GM12874 (cell line): ENCODE measurements at regions not wholly inside any gene's neighbourhood (a gene's known extent, or its start where the extent isn't known, plus 50 kb on each side); places are given as distances from the start of the nearest gene placed in this dataset.

ENCODE experiments used
- TF ChIP-seq, protein P1 (sequence below): IDR thresholded peaks from 2 replicates; pipeline ENCODE4 v1.5.1; 2011; ENCODE audit warnings: low read depth, mild to moderate bottlenecking, control low read depth, low read length, moderate library complexity; ENCODE audit not compliant: insufficient read depth

DNA sequence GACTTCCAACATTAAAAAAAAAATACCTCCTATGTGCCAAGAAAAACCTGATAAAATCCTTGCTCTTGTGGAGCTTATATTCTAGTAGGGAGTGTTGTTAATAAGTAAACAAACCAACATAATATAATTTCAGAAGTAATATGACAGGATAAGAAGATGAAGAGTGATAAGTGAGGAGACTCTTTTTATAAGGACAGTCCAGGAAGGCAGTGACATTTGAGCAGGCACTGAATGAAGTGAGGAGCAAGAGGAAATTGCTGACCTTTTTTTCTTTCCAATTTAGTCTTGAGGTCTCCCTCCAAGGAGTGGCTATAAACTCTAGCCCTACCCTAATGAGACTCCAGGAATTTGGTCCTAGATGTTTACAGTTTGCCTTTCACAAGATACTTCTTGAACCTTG, 715.7 kb downstream of the SLITRK1 start:
- TF ChIP-seq, protein P1, sequence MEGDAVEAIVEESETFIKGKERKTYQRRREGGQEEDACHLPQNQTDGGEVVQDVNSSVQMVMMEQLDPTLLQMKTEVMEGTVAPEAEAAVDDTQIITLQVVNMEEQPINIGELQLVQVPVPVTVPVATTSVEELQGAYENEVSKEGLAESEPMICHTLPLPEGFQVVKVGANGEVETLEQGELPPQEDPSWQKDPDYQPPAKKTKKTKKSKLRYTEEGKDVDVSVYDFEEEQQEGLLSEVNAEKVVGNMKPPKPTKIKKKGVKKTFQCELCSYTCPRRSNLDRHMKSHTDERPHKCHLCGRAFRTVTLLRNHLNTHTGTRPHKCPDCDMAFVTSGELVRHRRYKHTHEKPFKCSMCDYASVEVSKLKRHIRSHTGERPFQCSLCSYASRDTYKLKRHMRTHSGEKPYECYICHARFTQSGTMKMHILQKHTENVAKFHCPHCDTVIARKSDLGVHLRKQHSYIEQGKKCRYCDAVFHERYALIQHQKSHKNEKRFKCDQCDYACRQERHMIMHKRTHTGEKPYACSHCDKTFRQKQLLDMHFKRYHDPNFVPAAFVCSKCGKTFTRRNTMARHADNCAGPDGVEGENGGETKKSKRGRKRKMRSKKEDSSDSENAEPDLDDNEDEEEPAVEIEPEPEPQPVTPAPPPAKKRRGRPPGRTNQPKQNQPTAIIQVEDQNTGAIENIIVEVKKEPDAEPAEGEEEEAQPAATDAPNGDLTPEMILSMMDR = no peak

DNA sequence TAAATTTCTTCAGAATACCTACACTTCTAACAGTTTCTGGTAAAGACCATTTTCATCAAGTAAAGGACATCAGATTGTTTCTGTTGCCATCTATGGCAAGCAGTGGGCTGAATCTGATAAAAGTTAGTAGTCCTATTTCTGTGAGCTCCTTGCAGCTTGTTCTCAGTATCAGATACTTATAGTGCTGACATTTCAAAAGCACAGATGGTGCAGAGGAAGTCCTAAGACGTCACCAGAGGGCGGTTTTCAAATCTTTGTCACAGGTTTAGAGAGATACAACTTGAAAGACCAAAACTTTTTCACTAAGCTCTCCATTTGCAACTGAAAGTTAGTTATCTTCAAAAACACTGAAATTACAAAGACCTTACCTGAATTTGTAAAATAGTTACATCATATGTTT, 719.8 kb downstream of the SLITRK1 start:
- TF ChIP-seq, protein P1 = no peak

DNA sequence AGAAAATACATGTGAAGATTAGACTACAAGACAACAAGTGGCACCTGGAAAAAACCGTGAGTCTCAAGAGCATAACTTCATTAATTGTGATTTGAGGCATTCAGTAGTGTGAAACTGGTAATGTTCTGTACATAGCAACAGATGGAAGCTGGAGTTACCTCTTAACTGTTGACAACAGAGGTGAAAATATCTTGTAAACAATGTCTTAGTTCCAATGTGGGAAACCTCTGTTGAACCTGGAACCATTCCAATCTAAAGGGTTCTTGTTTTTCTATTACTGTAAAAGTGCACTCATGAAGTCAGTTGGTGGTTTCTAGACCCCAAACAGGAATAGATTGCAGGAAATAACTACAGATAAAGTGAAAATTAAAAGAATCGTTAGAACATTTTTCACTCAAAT, 728.4 kb downstream of the SLITRK1 start:
- TF ChIP-seq, protein P1 = no peak

DNA sequence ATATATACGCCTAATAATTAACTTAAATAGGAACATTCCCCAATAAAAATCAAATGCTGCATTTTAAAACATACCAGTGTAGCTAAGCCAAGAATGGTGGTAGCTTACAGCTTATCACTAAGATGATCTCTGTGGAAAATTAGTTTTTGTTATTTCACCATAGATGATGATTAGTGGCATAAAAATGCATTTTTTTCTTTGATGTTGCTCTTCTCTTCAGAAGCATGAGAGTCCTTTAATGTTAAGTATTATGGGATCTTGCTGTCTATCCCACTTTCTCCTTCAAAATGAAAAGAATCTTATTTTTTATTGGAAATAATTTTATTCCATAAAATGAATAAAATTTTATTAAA, 731.0 kb downstream of the SLITRK1 start:
- TF ChIP-seq, protein P1 = no peak

DNA sequence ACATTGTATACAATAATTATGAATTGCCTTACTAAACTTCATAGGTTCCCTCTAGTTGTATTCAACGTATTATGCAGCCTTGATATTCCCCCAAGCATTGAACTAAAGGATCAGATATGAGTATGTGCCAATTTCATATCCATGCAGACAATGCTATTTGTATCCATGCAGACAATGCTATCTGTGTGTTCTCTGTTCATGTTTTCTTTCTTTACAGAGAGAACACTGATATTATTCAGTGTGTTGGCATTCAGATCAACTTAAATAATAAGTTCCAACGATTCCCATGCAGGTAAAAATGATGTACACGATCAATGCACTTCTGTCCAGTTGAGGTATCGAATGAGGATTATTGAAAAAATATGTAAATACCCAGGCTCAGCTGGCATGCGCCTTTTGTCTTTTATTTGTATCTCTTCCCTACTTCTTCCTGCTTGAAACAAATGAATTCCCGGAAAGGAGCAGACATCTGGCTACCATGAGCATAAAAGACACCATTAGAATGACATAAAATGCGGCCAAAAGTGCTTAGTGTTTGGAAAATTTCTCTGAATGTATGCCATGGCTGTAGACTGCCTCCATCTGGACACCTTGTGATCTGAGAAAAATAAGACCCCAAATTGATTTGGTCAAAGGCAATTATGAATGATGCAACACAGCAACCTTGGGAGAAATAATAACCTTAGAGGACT, 731.5 kb downstream of the SLITRK1 start:
- TF ChIP-seq, protein P1 = no peak

DNA sequence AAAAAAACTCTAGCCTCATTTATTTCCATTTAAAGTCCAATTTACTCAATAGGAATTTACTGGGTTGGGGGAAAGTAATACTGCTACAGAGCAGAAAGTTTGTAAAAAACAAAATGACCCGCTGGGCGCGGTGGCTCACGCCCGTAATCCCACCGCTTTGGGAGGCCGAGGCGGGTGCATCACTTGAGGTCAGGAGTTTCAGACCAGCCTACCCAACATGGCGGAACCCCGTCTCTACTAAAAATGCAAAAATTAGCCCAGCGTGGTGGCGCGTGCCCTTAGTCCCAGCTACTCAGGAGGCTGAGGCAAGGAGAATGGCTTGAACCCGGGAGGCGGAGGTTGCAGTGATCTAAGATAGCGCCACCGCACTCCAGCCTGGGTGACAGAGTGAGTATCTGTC, 745.6 kb downstream of the SLITRK1 start:
- TF ChIP-seq, protein P1 = no peak

DNA sequence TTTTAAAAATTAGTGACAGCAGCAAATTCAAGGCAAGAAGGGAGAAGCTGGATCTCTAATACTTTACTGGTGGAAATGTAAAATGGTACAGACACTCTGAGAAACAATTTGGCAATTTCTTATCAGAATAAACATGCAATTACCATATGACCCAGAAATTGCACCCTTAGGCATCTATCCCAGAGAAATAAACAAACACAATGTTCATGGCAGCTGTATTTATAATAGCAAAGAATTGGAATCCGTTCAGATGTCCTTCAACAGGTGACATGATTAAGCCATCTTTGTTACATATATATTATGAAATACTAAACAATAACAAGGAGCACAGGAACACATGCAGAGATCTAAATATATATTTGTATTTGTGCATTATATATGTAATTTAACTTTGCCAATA, 756.5 kb downstream of the SLITRK1 start:
- TF ChIP-seq, protein P1 = no peak

DNA sequence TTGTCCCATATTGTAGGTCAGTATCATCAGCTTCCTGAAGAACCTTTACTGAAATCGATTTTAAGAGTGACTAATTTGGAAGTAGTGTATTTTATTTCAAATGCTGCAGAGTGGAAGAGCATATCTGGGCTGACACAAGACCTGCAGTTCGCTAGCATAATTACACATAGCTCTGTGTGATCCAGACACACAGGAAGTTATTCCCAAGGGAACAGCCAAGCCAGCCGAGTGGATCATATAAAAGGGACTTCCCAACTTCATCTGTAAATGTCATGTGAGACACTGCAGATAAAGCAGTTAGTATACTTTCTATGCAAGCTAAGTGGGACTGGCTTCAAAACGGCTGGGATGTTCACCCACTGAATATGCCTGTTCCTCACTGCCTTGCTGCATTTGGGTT, 760.4 kb downstream of the SLITRK1 start:
- TF ChIP-seq, protein P1 = no peak
